Stimulated activated naive B cell treated with anti-CD40 and anti-IgM and Interleukin-4, amounts not matched to agents 10 μg/mL and 1 μg/mL and 100 μg/mL, for 72 hours (primary cell): ENCODE measurements at regions not wholly inside any gene's neighbourhood (a gene's known extent, or its start where the extent isn't known, plus 50 kb on each side); places are given as distances from the start of the nearest gene placed in this dataset.

Source experiments
- ATAC-seq, 2 donors: fragments of 150-1000 bp; cut with Tn5 transposase; replicated peaks; 2 replicates each; pipeline ENCODE4 v1.10.0; 2021; ENCODE audit warnings: moderate library complexity in 1 of 2
- DNase-seq: peaks from one replicate; pipeline ENCODE4 v3.0.0; 2021
- H3K27ac Mint-ChIP-seq: one replicate; pipeline ENCODE4 v1.8.0; 2022; ENCODE audit warnings: mild to moderate bottlenecking, mixed read lengths
- H3K27me3 Mint-ChIP-seq, 2 donors: one replicate each; pipeline ENCODE4 v1.8.0; 2022; ENCODE audit warnings: mixed read lengths in 2 of 2
- H3K36me3 Mint-ChIP-seq, 2 donors: one replicate each; pipeline ENCODE4 v1.8.0; 2022; ENCODE audit warnings: mixed read lengths in 2 of 2, mild to moderate bottlenecking in 1 of 2
- H3K4me1 Mint-ChIP-seq, 2 donors: one replicate each; pipeline ENCODE4 v1.8.0; 2022; ENCODE audit warnings: mixed read lengths in 2 of 2, mild to moderate bottlenecking in 1 of 2
- H3K4me3 Mint-ChIP-seq, 2 donors: one replicate each; pipeline ENCODE4 v1.8.0; 2022; ENCODE audit warnings: mild to moderate bottlenecking in 2 of 2, mixed read lengths in 2 of 2, moderate library complexity in 1 of 2
- H3K9me3 Mint-ChIP-seq, 2 donors: one replicate each; pipeline ENCODE4 v1.8.0; 2022; ENCODE audit warnings: mixed read lengths in 2 of 2, mild to moderate bottlenecking in 1 of 2

DNA sequence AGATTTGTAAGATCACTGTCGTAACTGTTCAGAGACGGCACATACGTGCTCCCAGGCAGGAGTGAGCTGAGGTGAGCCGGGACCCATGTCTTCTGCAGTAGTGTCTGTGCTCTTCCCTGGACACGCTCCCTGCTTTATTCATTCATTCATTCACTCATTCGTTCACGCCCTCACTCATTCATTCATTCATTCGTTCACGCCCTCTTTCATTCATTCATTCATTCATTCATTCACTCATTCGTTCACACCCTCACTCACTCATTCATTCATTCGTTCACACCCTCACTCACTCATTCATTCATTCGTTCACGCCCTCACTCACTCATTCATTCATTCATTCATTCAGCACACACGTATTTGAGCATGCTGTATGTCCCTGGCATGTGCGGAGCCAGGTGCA lies 207.0 kb downstream of the GLI2 start:
- H3K27ac Mint-ChIP-seq = no peak overlapping the region
- peaks cover 0 to 2% of the 10 kb centered on the region in 2 donors for H3K4me1 Mint-ChIP-seq
- H3K9me3 Mint-ChIP-seq = peaks cover 0 to 3% of the 10 kb centered on the region in 2 donors
- ATAC-seq (no peak), DNase-seq (no peak)
- no peaks in the 10 kb centered on the region for H3K36me3 Mint-ChIP-seq
- H3K4me3 Mint-ChIP-seq = no peak overlapping the region
- peaks cover 0 to 7% of the 10 kb centered on the region in 2 donors for H3K27me3 Mint-ChIP-seq

DNA sequence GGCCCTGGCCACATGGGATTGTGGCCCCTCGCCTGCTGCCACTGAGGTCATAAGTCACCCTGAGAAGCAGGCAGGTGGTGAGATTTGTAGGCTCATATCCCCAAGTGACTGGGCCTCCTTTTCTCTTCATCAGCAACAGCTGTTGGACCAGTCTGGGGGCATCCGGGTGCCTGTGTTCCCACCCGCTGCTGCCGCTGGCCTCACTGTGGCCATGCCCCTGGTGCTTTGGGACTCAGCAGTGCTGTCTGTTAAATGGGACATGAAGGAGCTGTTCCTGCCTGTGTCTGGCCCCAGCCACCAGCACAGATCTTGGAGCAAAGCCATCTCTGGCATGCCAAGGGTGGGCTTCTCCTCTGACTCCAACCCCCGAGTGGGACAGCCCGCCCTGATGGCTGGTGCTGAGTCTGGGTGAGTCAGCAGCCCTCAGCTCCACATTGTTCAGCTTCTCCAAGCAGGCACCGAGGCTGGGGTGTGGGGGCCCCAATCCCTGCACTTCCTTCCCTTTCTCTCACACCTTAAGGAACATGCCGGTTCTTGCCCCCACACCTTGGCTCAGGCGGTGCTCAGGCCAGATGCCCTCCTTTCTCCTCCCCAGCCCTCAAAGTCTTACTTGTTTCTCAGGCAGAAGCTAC lies 207.9 kb downstream of the GLI2 start:
- Mint-ChIP-seq H3K27ac (no peak overlapping the region), H3K9me3 (peaks cover 0 to 3% of the 10 kb centered on the region in 2 donors), H3K4me3 (no peak overlapping the region), H3K27me3 (peaks cover 0 to 7% of the 10 kb centered on the region in 2 donors), H3K4me1 (peaks cover 0 to 2% of the 10 kb centered on the region in 2 donors), H3K36me3 (no peaks in the 10 kb centered on the region)
- no peak for DNase-seq
- ATAC-seq = no peak

DNA sequence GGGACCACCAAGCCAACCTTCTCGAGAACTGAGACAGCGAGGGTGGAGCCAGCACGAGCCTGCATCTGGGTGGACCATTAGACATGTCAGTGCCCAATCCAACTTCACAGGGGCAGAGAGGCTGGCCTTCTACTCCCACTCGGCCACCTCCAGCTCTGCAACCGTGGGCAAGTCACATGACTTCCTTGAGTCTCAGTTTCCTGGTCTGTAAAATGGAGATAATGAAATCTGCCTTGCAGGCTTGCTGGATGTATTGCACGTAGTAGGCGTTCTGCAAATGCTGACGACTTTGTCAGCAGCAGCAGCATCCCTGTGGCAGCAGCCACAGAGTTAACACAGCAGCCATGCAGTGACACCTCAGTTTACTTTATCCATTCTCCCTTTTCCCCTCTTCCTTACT lies 208.9 kb downstream of the GLI2 start:
- DNase-seq (no peak), ATAC-seq (no peak)
- H3K4me3 Mint-ChIP-seq = no peak overlapping the region
- H3K9me3 Mint-ChIP-seq = peaks cover 0 to 3% of the 10 kb centered on the region in 2 donors
- H3K27me3 Mint-ChIP-seq = peaks cover 0 to 7% of the 10 kb centered on the region in 2 donors
- H3K4me1 Mint-ChIP-seq = peaks cover 0 to 2% of the 10 kb centered on the region in 2 donors
- no peaks in the 10 kb centered on the region for H3K36me3 Mint-ChIP-seq
- H3K27ac Mint-ChIP-seq = no peak overlapping the region

DNA sequence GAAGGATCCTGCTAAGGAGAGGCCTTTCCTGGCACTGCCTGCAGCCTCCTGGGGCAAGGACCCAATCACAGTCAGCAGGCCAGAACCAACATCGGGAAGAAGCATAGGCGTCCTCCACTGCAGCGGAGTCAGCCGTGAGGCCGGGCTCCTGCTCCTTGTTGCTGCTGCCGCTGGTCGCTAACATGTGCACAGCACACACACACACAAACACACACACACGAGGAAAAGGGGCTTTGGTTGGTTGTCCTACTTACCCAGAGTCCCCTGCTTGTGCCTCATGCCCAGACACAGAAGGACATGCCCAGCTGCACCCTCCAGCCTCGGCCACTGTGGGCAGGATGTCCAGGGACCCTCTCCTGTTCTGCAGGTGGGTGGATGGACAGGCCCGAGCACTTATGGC lies 209.4 kb downstream of the GLI2 start:
- peaks cover 0 to 7% of the 10 kb centered on the region in 2 donors for H3K27me3 Mint-ChIP-seq
- H3K36me3 Mint-ChIP-seq = no peaks in the 10 kb centered on the region
- DNase-seq = no peak
- H3K4me3 Mint-ChIP-seq = no peak overlapping the region
- ATAC-seq = no peak
- peaks cover 0 to 2% of the 10 kb centered on the region in 2 donors for H3K4me1 Mint-ChIP-seq
- H3K27ac Mint-ChIP-seq = no peak overlapping the region
- peaks cover 0 to 3% of the 10 kb centered on the region in 2 donors for H3K9me3 Mint-ChIP-seq

DNA sequence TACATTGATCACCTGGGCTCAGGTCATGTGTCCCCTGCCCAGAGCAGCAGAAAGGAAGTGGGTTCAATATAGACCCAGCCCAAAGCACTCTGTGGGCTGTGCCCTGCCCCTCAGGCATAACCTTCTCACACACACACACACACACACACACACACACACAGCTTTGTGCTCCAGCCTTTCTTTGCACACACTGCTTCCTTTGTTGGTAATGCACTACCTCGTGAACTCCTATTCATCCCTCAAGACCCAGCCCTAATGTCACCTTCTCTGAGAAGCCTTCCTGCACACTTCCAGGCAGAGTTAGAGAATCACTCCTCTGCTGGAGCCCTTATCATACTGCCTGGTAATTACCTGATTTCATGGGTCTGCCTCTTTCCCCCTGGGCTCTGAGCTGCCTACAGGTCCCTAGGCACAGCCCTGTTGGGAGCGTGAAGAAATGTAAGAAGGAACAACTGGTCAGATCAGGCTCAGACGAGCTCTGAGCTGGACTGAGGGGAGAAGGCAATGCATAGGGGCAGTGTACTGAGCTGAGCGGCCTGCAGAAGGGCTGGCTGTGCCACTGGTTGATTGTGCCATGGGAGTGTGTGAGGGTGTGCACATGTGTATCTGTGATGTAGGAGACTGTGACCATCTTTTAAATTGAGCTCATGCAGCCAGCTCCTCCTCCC lies 210.3 kb downstream of the GLI2 start:
- ATAC-seq = no peak
- H3K36me3 Mint-ChIP-seq = no peaks in the 10 kb centered on the region
- H3K27ac Mint-ChIP-seq = no peak overlapping the region
- H3K9me3 Mint-ChIP-seq = peaks cover 0 to 3% of the 10 kb centered on the region in 2 donors
- H3K4me3 Mint-ChIP-seq = no peak overlapping the region
- no peak for DNase-seq
- H3K4me1 Mint-ChIP-seq = peaks cover 0 to 2% of the 10 kb centered on the region in 2 donors
- H3K27me3 Mint-ChIP-seq = peaks cover 0 to 3% of the 10 kb centered on the region in 2 donors

DNA sequence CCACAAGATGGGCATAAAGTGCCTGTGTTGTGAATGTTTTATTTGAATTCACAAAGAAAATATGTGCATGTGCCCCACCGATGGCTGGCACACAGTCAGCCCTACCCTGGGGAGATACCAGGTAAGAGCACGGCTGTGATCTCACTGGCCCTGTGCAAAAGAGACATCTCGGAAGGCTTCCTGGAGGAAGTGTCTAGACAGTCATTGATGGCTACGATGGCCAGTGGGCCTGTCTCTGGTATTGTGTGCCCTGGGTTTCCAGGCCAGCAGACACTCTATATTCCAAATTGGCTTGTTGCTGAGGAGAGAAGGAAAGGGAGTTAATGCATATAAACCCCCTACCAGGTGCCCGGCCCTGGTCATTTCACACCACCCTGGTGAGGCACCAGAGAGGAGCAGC lies 211.7 kb downstream of the GLI2 start:
- Mint-ChIP-seq H3K27ac (no peak overlapping the region), H3K9me3 (peaks cover 0 to 3% of the 10 kb centered on the region in 2 donors), H3K4me1 (peaks cover 0 to 2% of the 10 kb centered on the region in 2 donors), H3K36me3 (no peaks in the 10 kb centered on the region), H3K27me3 (peaks cover 0 to 3% of the 10 kb centered on the region in 2 donors), H3K4me3 (no peak overlapping the region)
- DNase-seq = no peak
- ATAC-seq = no peak

DNA sequence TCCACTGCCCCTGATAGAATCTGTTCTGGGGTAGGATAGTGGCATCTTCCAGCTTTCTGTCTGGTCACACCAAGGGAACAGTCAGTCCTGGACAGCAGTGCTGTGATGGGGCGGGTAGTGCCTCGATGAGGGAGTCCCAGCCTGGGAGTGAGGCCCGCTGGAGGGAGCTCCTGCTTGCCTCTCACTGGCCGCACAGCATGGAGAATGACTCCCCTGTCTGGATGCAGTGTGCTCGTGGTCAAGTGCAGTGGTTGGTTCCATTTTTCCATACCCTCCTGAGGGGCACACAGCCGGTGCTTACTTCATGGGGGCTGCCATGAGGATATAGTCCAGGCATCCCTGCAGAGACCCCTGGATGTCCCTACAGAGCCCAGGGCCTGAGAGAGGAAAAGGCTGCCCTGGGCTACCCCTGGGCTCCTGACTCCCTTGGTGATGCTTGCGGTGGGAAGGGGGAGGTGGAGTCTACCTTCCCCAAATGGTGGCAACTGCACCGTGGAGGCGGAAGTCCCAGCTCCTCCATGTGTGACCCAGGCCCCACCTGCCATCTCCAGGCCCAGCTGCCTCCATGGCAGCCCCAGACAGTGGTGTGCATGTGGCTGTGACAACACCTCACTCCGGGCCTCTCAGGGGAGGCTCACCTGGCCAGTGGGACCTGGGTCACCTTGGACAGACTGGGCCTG lies 212.5 kb downstream of the GLI2 start:
- no peaks in the 10 kb centered on the region for H3K4me1 Mint-ChIP-seq
- no peaks in the 10 kb centered on the region for H3K27me3 Mint-ChIP-seq
- no peak overlapping the region for H3K27ac Mint-ChIP-seq
- ATAC-seq = no peak
- no peak for DNase-seq
- H3K9me3 Mint-ChIP-seq = no peaks in the 10 kb centered on the region
- H3K4me3 Mint-ChIP-seq = no peak overlapping the region
- no peaks in the 10 kb centered on the region for H3K36me3 Mint-ChIP-seq

DNA sequence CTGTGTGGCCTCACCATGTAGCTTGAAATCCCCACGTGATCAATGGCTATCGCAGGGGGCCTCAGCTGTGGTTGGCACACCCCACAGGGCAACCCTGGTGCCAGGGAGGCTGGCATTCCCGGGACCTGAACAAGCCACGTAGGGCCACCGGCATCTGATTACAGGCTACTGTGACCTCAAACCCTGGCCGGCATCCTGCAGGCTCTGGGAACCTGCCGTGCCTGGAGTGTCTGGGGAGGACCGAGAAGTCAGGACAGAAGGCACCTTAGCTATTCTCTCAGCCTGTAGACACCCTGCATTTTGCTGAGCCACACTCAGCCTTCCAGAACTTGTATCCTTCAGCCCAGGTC lies 213.0 kb downstream of the GLI2 start:
- Mint-ChIP-seq H3K36me3 (no peaks in the 10 kb centered on the region), H3K9me3 (no peaks in the 10 kb centered on the region), H3K4me1 (no peaks in the 10 kb centered on the region), H3K27ac (no peak overlapping the region), H3K27me3 (no peaks in the 10 kb centered on the region), H3K4me3 (no peak overlapping the region)
- DNase-seq (no peak), ATAC-seq (no peak)

DNA sequence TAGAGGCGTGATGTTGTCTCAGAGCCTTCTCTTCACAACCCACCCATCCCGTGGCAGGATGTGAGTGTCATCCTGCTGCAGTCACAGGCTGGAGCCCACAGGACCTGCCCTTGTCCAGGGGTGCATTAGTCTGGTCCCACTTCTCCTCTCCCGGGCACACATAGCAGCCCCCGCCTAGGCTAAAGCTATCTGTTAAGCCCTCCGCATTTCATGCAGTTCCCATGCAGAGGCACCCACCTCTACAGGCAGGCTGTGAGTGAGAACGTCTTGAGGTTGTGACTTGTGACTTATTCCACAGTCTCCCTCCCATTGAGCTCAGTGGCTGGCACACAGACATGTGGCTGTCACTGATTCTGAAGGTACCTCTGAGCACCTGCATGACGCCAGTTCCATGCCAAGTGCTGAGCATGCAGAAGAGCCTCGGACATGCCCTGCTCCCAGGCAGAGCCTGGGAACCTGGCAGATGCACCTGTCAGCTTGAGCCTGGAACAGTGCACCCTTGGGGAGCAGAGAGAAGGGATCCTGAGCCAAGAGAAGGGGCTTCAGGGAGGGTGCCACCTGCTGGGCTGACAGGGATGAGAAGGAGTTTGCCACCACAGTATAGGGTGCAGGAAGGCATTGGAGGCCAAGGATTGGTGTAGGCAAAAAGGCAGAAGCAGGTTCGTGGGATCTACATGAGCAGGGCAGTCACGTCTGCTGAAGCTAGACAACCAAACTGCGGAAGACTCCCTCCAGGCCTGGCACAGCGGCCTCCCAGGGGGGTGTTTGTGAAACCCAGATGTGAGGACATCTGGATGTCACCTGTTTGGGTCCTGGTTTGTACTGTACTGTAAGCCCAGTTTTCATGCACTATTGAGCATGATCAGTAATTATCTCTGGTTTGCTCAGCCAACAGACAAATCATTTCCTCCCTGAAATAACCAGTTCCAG lies 213.6 kb downstream of the GLI2 start:
- no peaks in the 10 kb centered on the region for H3K36me3 Mint-ChIP-seq
- H3K4me3 Mint-ChIP-seq = no peak overlapping the region
- H3K27me3 Mint-ChIP-seq = no peaks in the 10 kb centered on the region
- H3K9me3 Mint-ChIP-seq = no peaks in the 10 kb centered on the region
- no peaks in the 10 kb centered on the region for H3K4me1 Mint-ChIP-seq
- no peak for DNase-seq
- peak in 1 of 2 donors; percentile 14 for ATAC-seq
- H3K27ac Mint-ChIP-seq = no peak overlapping the region

DNA sequence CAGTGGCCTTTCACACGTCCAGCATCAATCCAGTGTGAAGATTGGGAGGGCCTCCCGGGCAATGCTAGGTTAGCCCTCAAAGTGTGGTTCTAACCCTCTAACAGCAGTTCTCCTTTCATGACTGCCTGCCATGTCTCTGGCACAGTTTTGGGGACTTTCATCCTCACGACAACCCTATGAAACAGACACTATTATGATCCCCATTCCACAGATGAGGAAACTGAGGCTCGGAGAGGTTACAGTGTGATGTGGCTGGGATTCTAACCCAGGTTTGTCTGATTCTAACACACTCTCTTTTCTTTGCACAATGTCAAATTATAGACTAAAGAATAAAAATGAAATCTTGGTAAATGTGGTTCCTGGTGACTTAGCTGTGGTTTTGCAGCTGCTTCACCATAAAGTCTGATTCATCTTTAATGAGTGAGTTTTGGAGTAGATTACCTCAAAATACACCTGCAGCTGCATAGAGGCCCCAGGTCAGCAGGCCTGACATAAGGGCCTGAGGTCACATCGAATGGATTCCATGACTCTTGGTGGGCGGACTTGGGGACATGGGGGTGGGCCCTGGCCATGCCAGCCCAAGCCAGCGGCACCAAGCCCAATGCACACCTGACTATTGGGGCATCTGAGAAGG lies 214.4 kb downstream of the GLI2 start:
- Mint-ChIP-seq H3K4me3 (no peak overlapping the region), H3K27ac (no peak overlapping the region), H3K4me1 (no peaks in the 10 kb centered on the region), H3K27me3 (no peaks in the 10 kb centered on the region), H3K9me3 (no peaks in the 10 kb centered on the region), H3K36me3 (no peaks in the 10 kb centered on the region)
- ATAC-seq = no peak
- DNase-seq = no peak

DNA sequence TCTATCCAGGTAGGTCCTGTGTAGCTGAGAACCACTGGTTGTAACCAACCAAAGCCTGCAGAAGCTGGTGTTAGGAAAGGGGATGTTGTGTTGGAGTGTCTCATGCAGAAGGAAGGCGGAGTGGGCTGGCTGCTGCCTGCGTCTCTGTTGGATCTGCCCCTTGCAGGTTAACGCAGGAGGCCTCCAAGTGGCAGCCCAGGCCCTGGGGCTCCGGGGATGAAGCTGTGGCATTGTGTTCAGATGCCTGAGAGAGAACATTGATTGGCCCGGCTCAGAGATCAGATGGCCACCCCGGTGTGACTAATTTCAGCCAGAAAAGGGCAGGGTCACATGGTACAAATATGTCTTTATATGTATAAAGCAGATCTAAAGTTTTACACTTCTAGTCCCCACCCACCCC lies 216.0 kb downstream of the GLI2 start:
- Mint-ChIP-seq H3K9me3 (no peaks in the 10 kb centered on the region), H3K36me3 (no peaks in the 10 kb centered on the region), H3K27me3 (no peaks in the 10 kb centered on the region), H3K4me1 (no peaks in the 10 kb centered on the region), H3K27ac (no peak overlapping the region), H3K4me3 (no peak overlapping the region)
- DNase-seq = no peak
- ATAC-seq = no peak

DNA sequence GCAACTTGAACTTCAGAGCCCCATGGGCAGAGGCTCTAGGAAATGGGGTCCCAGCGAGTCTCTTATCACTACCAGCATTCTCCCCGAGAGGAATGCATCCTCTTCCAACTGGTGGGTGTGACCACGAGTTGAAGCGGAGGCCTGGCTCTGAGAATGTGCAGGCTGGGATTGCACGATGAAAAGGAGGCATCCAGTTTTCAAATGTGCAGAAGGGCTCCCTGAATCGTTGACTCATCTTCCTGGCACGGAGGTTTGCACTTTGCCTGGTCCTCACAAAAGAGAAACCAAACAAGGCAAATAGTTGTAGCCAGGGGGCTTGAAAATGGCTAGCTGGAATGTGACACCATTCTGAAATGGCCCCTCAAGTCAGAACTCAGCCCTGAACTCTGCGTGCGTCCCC lies 216.7 kb downstream of the GLI2 start:
- H3K27me3 Mint-ChIP-seq = no peaks in the 10 kb centered on the region
- H3K9me3 Mint-ChIP-seq = no peaks in the 10 kb centered on the region
- no peaks in the 10 kb centered on the region for H3K4me1 Mint-ChIP-seq
- H3K36me3 Mint-ChIP-seq = no peaks in the 10 kb centered on the region
- DNase-seq (no peak), ATAC-seq (no peak)
- no peak overlapping the region for H3K27ac Mint-ChIP-seq
- no peak overlapping the region for H3K4me3 Mint-ChIP-seq

DNA sequence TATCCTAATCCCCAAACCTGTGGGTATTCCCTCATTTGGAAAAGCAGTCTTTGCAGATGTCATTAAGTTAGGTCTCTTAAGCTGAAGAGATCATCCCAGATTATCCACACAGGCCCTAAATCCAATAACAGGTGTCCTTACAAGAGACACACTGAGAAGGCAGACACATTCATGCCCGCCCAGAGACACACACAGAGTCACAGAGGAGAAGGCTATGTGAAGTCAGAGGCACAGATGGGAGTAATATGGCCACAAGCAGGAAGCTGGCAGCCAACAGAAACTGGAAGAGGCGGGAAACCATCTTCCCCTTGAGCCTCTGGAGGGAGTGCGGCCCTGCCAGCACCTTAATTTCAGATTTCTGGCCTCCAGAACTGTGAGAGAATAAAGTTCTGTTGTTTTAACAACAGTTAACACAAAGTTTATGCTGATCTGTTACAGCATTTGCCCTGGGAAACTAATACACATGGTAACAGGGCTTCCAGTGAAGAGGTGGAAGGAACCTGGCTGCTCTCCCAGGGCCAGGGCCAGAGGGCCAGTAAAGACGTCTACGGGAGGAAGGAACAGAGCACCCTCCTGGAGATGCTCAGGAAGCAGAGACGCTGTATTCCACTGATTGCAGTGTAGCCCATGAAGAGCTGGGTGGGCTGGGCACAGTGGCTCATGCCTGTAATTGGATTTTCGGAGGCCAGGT lies 217.5 kb downstream of the GLI2 start:
- Mint-ChIP-seq H3K4me3 (no peak overlapping the region), H3K9me3 (no peaks in the 10 kb centered on the region), H3K27ac (no peak overlapping the region), H3K27me3 (no peaks in the 10 kb centered on the region), H3K4me1 (no peaks in the 10 kb centered on the region), H3K36me3 (no peaks in the 10 kb centered on the region)
- DNase-seq = no peak
- ATAC-seq = no peak
